ENCODE measurements at regions not wholly inside any gene's neighbourhood (a gene's known extent, or its start where the extent isn't known, plus 50 kb on each side); places are given as distances from the start of the nearest gene placed in this dataset.
A peak's percentile ranks its signal among the peaks of the same experiment; 100 is the strongest.

GRCh38 chr2:134771313-134771801 lies 52.6 kb upstream of the TMEM163 start:
- no peaks in the 10 kb centered on the region for H3K36me3 ChIP-seq (ENCODE audit: insufficient read depth)
- TF ChIP-seq STAT1 (IDR thresholded peaks at IDR 0.05; ENCODE audit: unreplicated experiment) (no peak), CTCF (conservative IDR thresholded peaks at IDR 0.05; ENCODE audit: low read depth in 2 of 2) (peak in 1 of 2 experiments; percentile 13; a peak in 1 of 4 replicates)
- H3K4me2 ChIP-seq = peak overlapping the region; percentile 42
- Mint-ChIP-seq H3K9me3 (no peaks in the 10 kb centered on the region), H3K27ac (no peak overlapping the region), H3K4me1 (peaks cover 19% of the 10 kb centered on the region), H3K36me3 (ENCODE audit: low read depth) (no peaks in the 10 kb centered on the region), H3K4me3 (no peak overlapping the region), H3K27me3 (ENCODE audit: insufficient read depth, low read depth, poor library complexity) (peaks cover 12% of the 10 kb centered on the region)
- no peaks in the 10 kb centered on the region for H3F3A ChIP-seq (replicated peaks; ENCODE audit: low read depth)
- DNase-seq (ENCODE audit: low spot score) (peak; percentile 44), ATAC-seq (peak; percentile 13; the same call in 2 of the 3 replicates)
- H3K4me3 ChIP-seq = no peak overlapping the region
- H3K27ac ChIP-seq (ENCODE audit: low read depth) = no peak overlapping the region
- peak overlapping the region; percentile 92 for H2AFZ ChIP-seq
- H3K27me3 ChIP-seq (ENCODE audit: insufficient read depth) = no peaks in the 10 kb centered on the region
- no peaks in the 10 kb centered on the region for H4K20me1 ChIP-seq (replicated peaks; ENCODE audit: insufficient read depth)
- H3K9me2 ChIP-seq (ENCODE audit: insufficient read depth) = 0 out of 2 replicates have a peak, but pooled peaks cover 6% of the 10 kb centered on the region
- no peaks in the 10 kb centered on the region for H3K79me2 ChIP-seq (replicated peaks; ENCODE audit: insufficient read depth)
- peaks cover 30% of the 10 kb centered on the region for H3K4me1 ChIP-seq (ENCODE audit: insufficient read depth)

GRCh38 chr2:134772493-134773169 lies 53.8 kb upstream of the TMEM163 start:
- no peaks in the 10 kb centered on the region for H3K79me2 ChIP-seq (replicated peaks; ENCODE audit: insufficient read depth)
- peak overlapping the region; percentile 61; the same call in 1 of the 2 replicates for H3K27ac Mint-ChIP-seq
- peak overlapping the region; percentile 12 for H3K4me2 ChIP-seq
- H3K27ac ChIP-seq (ENCODE audit: low read depth) = no peak overlapping the region
- peaks cover 30% of the 10 kb centered on the region for H3K4me1 ChIP-seq (ENCODE audit: insufficient read depth)
- peaks cover 19% of the 10 kb centered on the region for H3K4me1 Mint-ChIP-seq
- H3K36me3 ChIP-seq (ENCODE audit: insufficient read depth) = no peaks in the 10 kb centered on the region
- no peaks in the 10 kb centered on the region for H3K27me3 ChIP-seq (ENCODE audit: insufficient read depth)
- H4K20me1 ChIP-seq (replicated peaks; ENCODE audit: insufficient read depth) = no peaks in the 10 kb centered on the region
- H3K4me3 ChIP-seq = no peak overlapping the region
- DNase-seq (ENCODE audit: low spot score) (peak; percentile 57), ATAC-seq (peak; percentile 78)
- no peaks in the 10 kb centered on the region for H3K36me3 Mint-ChIP-seq (ENCODE audit: low read depth)
- no peak overlapping the region for H2AFZ ChIP-seq
- no peak overlapping the region for H3K4me3 Mint-ChIP-seq
- peaks cover 12% of the 10 kb centered on the region for H3K27me3 Mint-ChIP-seq (ENCODE audit: insufficient read depth, low read depth, poor library complexity)
- no peaks in the 10 kb centered on the region for H3K9me3 Mint-ChIP-seq
- H3K9me2 ChIP-seq (ENCODE audit: insufficient read depth) = 0 out of 2 replicates have a peak, but pooled peaks cover 6% of the 10 kb centered on the region
- H3F3A ChIP-seq (replicated peaks; ENCODE audit: low read depth) = no peaks in the 10 kb centered on the region
- TF ChIP-seq ZNF114 (CRISPR knock-in tag; IDR thresholded peaks at IDR 0.05) = no peak
- TF ChIP-seq ETS1 (IDR thresholded peaks at IDR 0.05) = no peak
- TF ChIP-seq EZH2phosphoT487 (IDR thresholded peaks at IDR 0.05; ENCODE audit: unreplicated experiment) = no peak
- TF ChIP-seq POLR2AphosphoS5 (IDR thresholded peaks at IDR 0.05; ENCODE audit: low read depth) = no peak
- TF ChIP-seq JUNB (IDR thresholded peaks at IDR 0.05; ENCODE audit: unreplicated experiment) = no peak
- TF ChIP-seq CTCF (conservative IDR thresholded peaks at IDR 0.05; ENCODE audit: low read depth in 2 of 2) = no peak
- TF ChIP-seq ZNF331 (CRISPR knock-in tag; IDR thresholded peaks at IDR 0.05; ENCODE audit: low read depth) = no peak
- TF ChIP-seq ZNF462 (CRISPR knock-in tag; IDR thresholded peaks at IDR 0.05) = no peak
- TF ChIP-seq STAT1 (IDR thresholded peaks at IDR 0.05; ENCODE audit: unreplicated experiment) = no peak
